IPS-18c (cell line): ENCODE measurements at regions not wholly inside any gene's neighbourhood (a gene's known extent, or its start where the extent isn't known, plus 50 kb on each side); places are given as distances from the start of the nearest gene placed in this dataset.

ENCODE experiments used
- H3K4me3 ChIP-seq: 2 replicates; pipeline ENCODE4 v1.7.0; 2013; ENCODE audit warnings: low read depth, mild to moderate bottlenecking, low read length, moderate library complexity; ENCODE audit not compliant: insufficient read depth
- H3K9me3 ChIP-seq: one replicate; pipeline ENCODE4 v1.6.1; 2013; ENCODE audit warnings: mild to moderate bottlenecking, low read length, moderate library complexity; ENCODE audit not compliant: control insufficient read depth, insufficient read depth

DNA sequence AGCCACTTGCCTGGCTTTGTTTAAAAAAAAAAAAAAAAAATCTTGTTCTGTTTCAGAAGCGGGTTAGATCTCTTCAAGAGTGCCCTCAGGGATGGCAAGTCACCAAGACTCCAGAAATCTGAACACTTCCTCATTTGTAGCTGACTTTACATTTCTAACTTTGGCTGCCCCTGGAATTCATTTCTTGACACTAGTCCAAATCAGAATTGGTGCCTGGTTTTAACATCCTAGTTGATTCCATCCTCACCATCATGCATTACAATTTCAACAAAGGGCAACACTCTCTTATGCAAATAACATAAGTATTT is 295.5 kb downstream of the RMST start:
- no peaks in the 10 kb centered on the region for H3K9me3 ChIP-seq
- no peak overlapping the region for H3K4me3 ChIP-seq

DNA sequence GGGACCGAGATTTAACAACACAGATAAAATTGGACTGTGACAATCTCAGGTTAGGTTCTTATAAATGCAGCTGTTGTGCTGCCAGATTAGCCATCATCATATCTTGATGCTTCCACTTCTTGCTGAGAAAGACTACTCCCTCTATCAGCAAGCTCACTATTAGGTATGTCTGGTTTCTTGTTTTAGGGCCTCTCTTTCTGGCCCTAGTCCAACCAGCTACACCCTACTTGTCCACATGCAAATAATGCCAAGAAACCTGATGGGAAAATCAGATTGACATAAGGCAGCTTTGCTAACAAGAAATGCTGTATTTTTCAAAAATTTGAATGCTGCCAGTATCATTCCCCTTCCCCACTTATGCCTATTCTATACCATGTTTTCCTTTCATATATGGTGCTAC is 296.0 kb downstream of the RMST start:
- no peaks in the 10 kb centered on the region for H3K9me3 ChIP-seq
- no peak overlapping the region for H3K4me3 ChIP-seq

DNA sequence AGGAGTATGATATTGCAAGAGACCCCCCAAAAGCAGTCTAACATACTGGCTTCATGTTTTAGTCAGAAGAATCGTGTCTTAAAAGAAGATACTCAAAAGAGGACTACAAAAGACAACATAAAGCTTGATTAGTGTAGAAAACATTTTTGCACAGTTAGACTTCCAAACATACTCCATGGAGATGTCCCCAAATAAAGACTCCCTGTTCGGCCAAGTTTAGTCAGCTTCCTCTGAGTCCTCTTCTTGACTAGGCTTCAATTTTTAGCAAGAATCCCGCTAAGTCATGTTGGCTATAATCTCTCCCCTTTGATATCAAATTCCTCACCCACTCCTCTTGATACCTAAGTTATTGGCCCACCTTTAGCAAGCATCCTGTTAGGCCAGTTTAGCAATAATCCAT is 298.0 kb downstream of the RMST start:
- no peak overlapping the region for H3K4me3 ChIP-seq
- no peaks in the 10 kb centered on the region for H3K9me3 ChIP-seq

DNA sequence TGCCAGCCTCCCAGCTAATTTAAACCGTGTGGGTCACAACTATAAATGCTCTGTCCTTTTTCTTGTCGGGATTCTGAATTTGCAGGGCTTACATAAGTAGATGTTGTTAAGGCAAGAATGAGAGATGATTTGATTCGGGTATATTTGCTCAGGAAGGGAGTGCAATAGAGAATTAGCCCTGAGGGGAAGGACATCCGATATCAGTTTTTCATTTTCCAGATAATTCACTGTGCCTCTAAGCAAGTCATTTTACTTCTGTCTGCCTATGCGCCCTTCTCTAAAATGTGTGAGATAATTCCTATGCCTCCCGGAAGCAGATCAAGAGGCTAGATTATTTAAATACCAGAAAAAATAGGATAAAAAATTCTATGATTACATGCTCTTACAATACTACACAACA is 300.5 kb downstream of the RMST start:
- Histone ChIP-seq H3K9me3 (no peaks in the 10 kb centered on the region), H3K4me3 (no peak overlapping the region)

DNA sequence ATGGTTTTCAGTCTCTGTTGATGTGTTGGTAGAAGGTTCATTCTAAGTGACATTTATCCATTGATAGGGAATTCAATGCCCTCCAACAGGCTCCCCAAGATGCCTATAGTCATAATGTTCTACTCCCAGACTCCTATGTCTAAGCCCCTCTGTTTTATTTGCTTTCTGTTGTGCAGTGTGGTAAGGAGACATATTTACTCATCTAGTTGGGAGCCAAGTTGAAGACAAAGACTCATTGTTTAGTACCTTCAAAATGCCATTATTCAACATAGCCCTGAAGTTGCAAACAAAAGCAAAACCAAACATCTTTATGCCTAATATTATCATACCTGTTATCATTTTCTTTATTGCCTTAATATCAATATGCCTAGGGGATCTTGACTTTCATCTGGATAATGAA is 302.1 kb downstream of the RMST start:
- Histone ChIP-seq H3K9me3 (no peaks in the 10 kb centered on the region), H3K4me3 (no peak overlapping the region)

DNA sequence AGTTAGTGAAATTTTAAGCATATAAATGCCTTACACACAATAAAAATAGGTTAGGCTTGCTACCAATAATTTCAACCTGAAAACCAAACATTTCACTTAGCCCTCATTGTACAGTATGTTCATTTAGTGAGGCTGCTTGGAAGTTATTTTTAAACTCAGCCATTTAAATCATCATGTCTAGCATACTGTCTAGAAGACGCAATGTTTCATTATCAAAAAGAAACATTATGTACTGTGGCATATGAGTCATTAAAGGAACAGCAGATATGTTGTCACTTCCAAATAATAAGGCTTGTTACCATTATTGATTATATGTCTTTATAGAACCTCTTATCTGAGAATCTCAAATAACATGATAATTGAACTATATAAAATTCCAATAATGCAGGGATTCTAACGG is 304.7 kb downstream of the RMST start:
- Histone ChIP-seq H3K9me3 (no peaks in the 10 kb centered on the region), H3K4me3 (no peak overlapping the region)

DNA sequence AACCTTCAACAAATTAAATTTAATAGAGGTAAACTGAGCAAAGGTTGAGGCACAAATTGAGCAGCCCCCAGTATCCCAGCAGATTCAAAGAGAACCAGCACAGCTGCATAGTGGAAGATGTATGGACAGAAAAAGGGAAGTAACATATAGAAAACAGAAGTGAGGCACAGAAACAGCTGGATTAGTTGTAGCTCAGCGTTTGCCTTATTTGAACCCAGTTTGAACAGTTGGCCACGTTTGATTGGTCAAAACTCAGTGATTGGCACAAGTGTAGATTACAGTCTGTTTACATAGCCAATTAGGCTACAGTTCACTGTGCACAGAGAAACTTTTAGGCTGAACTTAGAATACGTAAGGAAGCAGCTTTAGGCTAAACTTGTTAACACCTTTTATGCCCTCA is 315.5 kb downstream of the RMST start:
- H3K9me3 ChIP-seq = no peaks in the 10 kb centered on the region
- H3K4me3 ChIP-seq = no peak overlapping the region

DNA sequence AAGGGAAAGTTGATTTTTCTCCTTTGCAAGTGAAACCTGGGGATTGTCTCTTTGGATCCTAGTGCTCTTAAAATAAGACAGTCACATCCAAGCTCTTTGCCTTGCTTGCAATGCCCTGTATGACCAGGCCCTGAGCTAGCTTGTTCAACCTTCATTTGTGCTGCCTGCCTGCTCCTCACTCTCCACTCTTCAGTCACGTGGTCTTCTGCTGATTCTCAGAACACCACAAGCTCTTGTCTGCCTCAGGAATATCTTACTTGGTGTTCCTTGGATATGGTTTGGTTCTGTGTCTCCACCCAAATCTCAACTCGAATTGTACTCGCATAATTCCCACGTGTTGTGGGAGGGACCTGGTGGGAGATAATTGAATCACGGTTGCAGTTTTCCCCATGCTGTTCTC is 318.7 kb downstream of the RMST start:
- no peaks in the 10 kb centered on the region for H3K9me3 ChIP-seq
- H3K4me3 ChIP-seq = no peak overlapping the region

DNA sequence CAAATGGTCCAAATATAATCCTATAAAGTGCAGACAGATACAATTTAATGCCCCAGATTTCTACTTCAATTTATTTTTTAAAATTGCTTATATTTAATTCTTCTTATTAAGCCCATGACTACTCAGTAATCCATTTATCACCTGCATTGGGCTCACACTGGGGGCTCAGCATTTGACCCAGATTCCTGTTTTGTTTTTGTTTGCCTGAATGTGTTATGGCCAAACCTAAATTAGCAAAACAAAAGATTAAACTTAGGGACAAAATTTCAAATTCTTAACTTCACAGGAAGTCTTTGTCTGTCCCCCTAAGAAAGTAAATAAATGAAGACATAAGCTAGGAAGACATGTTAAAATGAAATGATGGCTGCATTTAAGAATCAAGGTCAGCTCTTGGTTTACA is 322.3 kb downstream of the RMST start:
- no peaks in the 10 kb centered on the region for H3K9me3 ChIP-seq
- H3K4me3 ChIP-seq = no peak overlapping the region

DNA sequence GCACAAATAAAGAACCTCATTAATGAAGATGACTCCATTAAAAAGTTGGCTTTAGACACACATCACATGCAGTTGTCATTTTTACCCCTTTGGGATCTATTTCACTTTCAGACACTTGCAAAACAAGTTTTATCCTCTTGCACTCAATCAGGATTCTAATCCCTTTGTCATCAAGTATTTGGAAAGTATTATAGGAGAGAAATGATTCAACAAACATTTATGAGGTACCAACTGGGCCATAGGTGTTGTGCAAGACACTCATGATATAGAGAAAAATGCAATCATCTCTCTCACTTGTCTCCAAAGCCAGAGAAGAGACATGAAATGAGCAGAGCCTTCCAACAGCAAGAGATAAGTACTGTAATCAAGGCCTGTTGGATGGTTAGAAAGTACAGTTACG is 327.7 kb downstream of the RMST start:
- peaks cover 2% of the 10 kb centered on the region for H3K9me3 ChIP-seq
- no peak overlapping the region for H3K4me3 ChIP-seq

DNA sequence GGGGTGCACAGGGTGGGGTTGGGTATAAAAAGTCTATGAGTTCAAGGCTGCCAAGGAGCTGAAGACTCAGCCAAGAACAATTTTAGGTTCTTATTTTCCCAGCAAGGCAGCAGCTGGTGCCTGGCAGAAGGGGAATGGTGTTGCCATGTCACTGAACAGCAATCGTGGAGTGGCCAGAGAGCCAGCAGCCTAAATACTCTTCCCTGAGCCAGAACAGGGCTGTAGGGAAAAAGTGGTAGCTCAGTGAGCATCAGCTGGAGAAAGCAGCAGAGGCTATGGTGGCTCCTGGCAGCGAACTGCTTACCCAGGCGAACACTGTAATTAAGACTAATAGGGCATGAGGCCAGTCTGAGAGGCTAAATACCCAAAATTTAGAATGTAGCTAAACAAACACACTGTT is 334.9 kb downstream of the RMST start:
- peaks cover 2% of the 10 kb centered on the region for H3K9me3 ChIP-seq
- H3K4me3 ChIP-seq = no peak overlapping the region

DNA sequence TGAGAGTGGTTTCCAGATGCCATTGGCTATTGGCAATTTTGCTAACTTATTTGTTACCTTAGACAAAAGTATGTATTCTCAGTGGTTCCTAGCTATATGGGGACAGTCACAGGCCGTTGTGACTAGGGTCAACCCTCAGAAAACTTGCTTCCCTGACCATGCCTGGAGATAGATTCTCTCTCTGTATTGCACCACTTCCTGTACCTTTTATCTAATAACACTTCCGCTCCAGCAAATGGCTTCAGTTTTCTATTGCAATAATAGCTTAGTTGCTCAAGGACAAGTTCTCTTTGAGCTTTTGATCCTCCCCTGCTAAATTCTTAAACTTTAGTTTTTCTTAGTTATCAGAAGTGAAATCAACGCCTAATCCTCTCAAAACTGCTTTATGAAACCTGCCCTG is 338.0 kb downstream of the RMST start:
- H3K4me3 ChIP-seq = no peak overlapping the region
- no peaks in the 10 kb centered on the region for H3K9me3 ChIP-seq

DNA sequence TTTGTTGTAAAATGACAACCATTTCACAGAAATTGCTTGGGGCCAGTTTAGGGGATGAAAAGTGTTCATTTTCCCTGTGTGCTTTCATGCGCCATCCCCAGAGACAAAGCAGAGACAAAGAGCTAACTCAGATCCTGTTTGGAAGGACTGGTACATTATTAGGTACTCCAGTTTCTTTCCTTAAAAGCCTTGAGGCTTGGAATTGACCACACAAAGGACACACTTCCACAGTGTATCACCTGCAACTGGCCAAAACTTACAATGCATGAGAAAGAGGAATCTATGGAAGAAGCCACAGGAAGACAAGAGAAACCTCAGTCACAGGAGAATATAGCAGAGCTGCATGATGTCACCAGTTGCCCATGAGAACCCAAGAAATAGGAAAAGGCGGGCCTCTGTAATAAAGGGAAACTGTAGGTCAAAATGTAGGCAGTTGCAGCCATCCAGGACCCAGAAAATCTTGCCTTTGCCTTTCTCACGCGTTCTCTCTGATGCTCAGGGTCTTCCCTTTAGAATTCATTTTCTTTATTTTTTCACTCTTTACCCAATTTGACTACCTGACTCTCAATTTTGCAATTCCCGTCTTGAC is 339.0 kb downstream of the RMST start:
- H3K4me3 ChIP-seq = no peak overlapping the region
- H3K9me3 ChIP-seq = no peaks in the 10 kb centered on the region

DNA sequence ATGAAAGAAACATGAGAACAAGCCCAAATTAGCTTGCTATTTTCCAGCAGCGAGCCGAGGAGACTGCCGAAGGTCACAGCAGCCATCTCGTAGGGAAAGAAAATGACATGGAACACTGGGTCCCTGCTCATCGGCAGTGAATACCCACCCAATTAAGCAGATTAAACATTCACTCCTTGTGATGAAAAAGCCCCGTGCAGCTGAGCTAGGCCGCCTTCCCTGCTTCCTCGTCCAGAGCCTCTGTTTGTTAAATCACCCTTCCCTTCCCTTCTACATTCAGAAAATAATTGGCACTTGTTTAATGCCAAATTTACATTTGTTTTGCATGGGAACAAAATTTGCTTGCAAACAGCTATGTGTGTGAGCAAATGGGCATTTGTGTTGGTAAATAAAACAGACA is 342.5 kb downstream of the RMST start:
- no peaks in the 10 kb centered on the region for H3K9me3 ChIP-seq
- H3K4me3 ChIP-seq = no peak overlapping the region

DNA sequence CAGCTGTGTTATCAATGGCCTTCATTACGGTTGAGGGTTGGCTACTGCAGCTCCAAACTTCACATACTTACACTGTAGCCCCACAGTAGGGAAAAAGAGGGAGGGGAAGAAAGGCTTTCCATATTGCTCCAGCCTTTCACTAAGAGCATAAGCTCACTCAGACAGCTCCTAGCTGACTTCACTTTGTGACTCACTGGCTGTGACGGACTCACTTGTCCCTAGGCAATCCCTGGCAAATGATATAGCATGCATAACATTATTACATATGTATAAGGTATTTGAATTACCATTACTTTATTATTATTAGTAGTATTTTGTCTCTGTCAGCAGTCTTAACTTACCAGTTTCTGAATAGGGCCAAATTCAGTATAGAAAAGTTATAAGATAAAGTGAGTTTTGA is 350.7 kb downstream of the RMST start:
- no peaks in the 10 kb centered on the region for H3K9me3 ChIP-seq

DNA sequence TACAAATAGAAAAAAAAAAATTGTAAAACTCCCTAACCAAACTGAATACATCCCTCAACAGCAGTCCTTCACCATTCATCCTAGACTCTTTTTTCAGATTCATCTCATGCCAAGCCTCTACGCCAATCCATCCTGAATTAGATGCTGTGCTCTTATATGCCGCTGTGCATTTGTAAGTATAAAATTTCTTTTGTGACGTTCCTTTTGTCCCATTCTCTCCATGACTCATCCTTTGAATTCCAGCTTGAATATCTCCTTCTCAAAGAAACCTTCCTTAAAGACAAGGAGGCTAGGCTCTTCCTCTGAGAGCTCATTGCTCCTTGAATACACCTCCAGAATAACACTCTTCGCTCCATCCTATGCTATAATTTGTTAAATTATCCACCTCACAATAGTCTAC is 359.2 kb downstream of the RMST start:
- Histone ChIP-seq H3K4me3 (no peak overlapping the region), H3K9me3 (no peaks in the 10 kb centered on the region)

More for the DNA sequence above, 350.7 kb downstream of the RMST start:
- H3K4me3 ChIP-seq = no peak overlapping the region

DNA sequence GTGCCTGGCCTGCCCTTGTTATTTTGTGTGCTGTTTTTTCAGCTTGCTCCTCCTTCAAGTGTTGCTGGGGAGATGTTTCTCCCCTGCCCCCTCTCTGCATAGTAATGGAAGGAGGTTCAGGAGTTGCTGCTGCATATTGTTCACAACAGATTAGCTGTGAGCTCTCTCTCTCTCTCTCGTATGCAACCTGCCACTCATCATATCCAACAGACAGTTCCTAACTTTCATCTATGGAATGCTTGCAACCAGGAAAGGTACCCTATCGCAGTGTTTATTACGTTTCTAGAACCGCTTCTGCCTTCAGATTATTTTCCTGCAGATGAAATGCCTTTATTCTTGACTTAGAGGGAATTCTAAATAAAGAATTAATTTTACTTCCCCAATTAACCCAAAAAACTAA is 372.9 kb downstream of the RMST start:
- Histone ChIP-seq H3K4me3 (no peak overlapping the region), H3K9me3 (no peaks in the 10 kb centered on the region)

DNA sequence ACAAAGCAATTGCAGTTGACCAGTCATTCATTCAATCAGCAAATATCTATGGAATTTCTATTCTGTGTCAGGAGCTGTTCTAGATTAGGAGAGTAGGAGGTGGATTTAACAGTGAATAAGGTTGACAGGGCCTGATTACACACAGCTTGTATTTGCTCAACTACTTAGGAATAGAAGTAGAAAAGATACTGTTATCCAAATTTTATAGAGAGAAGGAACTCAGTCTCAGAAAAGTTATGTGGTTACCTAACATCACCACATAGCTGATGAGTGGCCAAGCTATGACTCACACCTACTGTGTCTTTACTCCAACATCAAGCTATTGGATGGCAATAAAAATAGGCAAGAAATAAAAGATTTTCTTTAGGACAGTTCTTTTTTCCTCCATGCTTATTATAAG is 374.8 kb downstream of the RMST start:
- Histone ChIP-seq H3K4me3 (no peak overlapping the region), H3K9me3 (no peaks in the 10 kb centered on the region)

DNA sequence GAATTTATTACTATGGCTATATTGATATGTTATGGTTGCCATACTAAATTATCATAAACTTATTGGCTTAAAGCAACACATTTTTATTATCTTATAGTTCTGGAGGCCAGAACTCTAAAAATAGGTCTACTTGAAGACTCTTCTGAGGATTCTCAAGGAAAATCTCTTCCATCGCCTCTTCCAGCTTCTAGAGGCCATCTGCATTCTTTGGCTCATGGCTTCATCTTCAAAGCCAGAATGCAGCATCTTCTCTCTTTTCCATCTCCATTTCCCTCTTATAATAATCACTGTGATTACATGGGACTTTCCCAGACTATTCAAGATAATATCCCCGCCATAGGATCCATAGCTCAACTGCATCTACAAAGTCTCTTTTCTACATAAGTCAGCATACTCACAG is 385.4 kb downstream of the RMST start:
- Histone ChIP-seq H3K9me3 (no peaks in the 10 kb centered on the region), H3K4me3 (no peak overlapping the region)

DNA sequence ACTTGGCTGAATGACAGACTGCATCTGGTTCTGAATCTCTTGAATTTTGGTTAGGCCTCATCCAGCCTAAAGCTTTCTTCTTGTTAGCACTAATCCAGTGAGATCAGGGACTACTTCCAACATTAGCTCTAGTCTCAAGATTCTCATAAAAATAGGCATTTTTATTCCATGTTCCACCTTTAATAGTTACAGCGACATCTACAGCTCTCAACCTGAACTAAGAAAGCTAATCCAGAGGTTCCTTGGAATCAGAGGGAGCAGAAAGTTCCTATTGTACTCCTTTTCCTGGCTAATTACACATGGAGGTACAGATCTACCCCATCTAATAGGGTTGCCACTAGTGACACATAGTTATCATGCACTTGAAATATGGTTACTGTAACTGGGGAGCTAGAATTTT is 391.9 kb downstream of the RMST start:
- no peaks in the 10 kb centered on the region for H3K9me3 ChIP-seq
- H3K4me3 ChIP-seq = no peak overlapping the region
